ENCODE measurements at regions not wholly inside any gene's neighbourhood (a gene's known extent, or its start where the extent isn't known, plus 50 kb on each side); places are given as distances from the start of the nearest gene placed in this dataset.

DNA sequence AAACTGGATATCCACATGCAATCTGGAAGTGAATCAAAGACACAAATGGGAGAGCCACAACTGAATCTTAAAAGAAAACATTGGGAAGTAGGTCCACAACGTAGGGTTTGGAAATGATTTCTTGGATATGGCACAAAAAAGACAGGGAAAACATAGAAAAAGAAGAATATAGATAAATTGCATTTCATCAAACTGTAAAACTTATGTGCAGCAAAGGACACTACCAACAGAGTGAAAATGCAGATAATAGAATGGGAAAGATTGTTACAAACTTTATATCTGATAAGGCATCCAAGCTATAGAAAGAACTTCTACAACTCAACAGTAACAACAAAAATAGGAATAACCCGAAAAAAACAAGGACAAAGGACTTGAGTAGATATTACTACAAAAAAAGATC lies 89.6 kb downstream of the ZNF280B start:
- TF ChIP-seq, protein P1, sequence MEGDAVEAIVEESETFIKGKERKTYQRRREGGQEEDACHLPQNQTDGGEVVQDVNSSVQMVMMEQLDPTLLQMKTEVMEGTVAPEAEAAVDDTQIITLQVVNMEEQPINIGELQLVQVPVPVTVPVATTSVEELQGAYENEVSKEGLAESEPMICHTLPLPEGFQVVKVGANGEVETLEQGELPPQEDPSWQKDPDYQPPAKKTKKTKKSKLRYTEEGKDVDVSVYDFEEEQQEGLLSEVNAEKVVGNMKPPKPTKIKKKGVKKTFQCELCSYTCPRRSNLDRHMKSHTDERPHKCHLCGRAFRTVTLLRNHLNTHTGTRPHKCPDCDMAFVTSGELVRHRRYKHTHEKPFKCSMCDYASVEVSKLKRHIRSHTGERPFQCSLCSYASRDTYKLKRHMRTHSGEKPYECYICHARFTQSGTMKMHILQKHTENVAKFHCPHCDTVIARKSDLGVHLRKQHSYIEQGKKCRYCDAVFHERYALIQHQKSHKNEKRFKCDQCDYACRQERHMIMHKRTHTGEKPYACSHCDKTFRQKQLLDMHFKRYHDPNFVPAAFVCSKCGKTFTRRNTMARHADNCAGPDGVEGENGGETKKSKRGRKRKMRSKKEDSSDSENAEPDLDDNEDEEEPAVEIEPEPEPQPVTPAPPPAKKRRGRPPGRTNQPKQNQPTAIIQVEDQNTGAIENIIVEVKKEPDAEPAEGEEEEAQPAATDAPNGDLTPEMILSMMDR (conservative IDR thresholded peaks at IDR 0.05; ENCODE audit: low read length) = no peak
- TF ChIP-seq EZH2phosphoT487 (IDR thresholded peaks at IDR 0.05; ENCODE audit: borderline replicate concordance, low read depth, low read length) = no peak
